ENCODE measurements at regions not wholly inside any gene's neighbourhood (a gene's known extent, or its start where the extent isn't known, plus 50 kb on each side); places are given as distances from the start of the nearest gene placed in this dataset.
A peak's percentile ranks its signal among the peaks of the same experiment; 100 is the strongest.
"Not testable (repeated sequence)": the region's sequence is repeated elsewhere in the genome, so short reads cannot be mapped to it uniquely, and the experiment has no call there.

GRCh38 chr12:127767656-127768055 lies 499.3 kb upstream of the TMEM132C start:
- no peak for DNase-seq

DNA sequence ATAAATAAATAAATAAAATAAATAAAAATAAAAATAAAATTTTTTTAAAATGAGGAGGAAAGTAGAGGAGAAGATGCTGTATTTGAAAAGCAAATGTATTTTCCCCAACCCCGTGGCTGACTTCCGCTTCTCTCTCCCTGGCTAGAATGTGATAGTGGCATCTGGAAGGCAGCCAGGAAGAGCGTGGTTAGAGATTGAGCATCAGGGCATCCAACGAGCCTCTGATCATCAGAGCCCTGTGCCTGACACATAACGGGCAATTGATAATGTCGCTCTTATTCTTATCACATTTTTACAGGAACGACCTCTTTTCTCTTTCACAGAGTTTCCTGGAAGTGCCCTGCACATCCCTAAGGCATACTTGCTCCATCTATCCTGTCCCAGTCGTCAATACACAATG lies 496.9 kb upstream of the TMEM132C start:
- no peak for DNase-seq

- no peak for DNase-seq
Observed at GRCh38 chr12:127771546-127771945, 495.4 kb upstream of the TMEM132C start.

DNA sequence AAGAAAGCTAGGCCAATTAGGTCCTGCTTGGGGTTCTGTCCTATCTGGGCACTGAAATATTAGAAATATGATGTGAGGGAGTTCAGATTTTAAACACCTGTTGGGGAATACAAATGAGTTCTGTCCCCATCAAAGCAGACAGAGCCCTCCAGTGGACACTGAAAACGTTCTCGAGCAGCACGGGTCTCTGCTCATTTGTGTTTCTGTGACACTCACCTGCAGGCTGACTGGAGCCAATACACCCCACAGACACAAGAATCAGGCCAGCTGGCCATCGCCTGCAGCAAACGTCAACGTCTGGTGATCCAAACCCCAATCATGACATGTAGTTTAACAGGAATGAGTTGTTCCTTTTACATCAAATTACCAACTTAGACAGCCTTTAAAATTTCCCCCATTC lies 493.4 kb upstream of the TMEM132C start:
- no peak for DNase-seq

GRCh38 chr12:127774828-127775227 lies 492.1 kb upstream of the TMEM132C start:
- DNase-seq, result no peak

- no peak for DNase-seq
Observed at GRCh38 chr12:127779301-127780045, 487.5 kb upstream of the TMEM132C start.

DNA sequence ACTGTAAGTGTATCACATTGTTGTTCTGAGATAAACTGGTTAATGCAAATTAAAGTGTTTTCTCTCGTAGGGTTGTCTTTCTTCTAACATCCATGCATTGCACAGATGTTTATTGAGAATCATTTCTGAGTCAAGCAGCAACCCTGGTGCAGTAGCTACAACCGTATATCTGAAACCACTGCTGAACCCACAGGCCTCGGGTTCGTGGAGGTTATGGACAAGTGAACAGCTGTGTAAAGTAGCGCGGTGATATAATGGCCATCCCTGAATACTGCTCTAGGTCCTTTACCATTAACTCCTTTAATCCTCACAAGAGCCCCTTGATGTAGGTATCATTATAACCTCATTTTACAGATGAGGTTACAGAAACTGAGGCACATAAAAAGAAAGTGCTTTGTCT lies 486.1 kb upstream of the TMEM132C start:
- DNase-seq, result no peak

DNA sequence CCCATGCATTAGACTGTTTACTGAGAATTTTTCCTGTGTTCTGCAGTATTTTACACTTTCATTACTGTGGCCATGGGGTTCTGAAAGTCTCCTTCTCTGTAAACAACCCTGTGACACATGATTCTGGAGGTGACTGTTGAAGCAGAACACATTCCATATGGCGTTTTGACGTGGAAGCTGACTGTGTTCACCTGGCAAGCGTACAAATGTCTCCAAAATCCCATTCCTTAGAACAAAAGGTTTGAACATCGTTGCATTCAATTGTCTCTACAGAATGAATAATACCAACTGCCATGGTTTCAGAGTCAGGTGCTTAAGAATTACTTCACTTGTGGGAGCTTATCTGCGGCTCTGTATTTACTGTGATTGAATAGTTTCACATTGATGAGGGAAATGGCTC lies 485.6 kb upstream of the TMEM132C start:
- no peak for DNase-seq

- DNase-seq, result peak; percentile 14
Observed at GRCh38 chr12:127785540-127785939, 481.4 kb upstream of the TMEM132C start.

DNA sequence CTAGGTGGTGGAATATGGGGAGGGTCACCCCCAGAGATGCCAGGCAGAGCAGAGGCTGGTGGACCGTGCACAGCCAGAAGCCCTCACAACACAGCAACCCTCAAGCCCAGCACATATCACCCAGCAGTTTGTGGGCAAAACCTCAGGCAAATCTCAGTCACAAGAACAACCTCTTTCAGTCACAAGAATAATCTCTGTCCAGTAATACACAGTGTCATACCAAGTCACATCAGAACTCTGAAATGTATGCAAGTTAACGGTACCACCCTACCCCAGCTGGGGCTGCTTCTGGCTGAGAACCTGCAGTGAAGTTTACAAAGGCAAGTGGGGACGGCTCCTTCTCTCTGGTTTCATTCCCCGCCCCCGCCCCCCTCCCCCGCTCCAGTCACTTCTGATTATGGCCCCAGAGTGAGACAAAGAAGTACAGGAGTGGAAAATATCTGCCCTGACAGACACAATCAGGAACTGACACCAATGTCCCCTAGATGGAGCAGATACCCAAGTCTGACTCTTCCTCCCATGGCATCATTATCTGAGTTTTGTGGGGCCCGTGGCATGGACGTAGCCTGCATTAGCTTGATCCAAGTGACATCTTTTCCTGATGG lies 480.9 kb upstream of the TMEM132C start:
- DNase-seq, result no peak

- no peak for DNase-seq
Observed at GRCh38 chr12:127787544-127787943, 479.4 kb upstream of the TMEM132C start.

- no peak for DNase-seq
Observed at GRCh38 chr12:127790376-127790775, 476.6 kb upstream of the TMEM132C start.

DNA sequence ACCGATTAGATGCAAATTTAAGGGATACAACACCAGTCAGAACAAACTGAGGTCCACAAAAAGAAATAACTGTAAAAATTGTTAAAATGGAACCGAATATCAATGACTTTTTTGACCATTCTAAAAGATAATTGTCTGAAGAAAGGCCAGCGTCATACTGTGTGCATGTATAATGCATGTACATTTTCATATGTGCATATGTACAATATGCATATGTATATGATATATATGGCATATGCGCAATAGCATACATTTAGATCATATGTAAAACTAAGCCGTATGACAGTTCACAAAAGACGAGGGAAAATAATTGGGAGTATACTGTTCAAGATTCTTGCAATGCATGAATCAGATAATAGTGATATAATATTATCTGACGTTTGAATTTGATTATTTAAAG lies 475.8 kb upstream of the TMEM132C start:
- no peak for DNase-seq

DNA sequence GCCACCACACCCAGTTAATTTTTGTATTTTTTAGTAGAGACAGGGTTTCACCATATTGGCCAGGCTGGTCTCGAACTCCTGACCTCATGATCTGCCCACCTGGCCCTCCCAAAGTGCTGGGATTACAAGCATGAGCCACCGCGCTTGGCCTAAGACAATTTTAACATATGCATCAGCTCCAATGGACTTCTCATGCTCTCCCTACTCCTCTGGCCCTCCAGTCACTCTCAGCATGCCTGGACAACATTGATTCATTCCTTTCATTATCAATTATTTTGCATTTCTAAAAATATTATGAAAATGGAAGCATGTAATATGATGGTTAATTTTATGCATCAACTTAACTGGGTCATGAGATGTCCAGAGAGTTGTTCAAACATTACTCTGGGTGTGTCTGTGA lies 469.1 kb upstream of the TMEM132C start:
- no peak for DNase-seq

DNA sequence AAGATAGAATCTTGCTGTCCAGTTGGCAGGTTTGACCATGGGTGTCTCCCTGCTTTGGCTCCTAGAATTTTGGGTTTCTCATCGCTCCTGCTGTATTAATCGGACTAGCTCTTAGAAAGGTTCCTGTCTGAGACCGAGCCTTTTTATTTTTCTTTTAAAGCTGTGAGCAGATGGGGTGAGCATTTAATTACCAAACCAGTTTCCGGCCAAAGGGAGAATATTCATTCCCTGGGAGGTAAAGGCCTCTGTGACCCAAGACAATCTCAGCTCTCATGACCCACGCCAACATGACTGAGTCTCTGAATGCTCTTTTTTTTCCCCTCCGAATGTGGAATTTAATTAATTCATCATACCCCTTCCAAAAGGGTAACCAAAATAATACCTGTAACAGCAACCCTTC lies 464.7 kb upstream of the TMEM132C start:
- DNase-seq, result no peak

DNA sequence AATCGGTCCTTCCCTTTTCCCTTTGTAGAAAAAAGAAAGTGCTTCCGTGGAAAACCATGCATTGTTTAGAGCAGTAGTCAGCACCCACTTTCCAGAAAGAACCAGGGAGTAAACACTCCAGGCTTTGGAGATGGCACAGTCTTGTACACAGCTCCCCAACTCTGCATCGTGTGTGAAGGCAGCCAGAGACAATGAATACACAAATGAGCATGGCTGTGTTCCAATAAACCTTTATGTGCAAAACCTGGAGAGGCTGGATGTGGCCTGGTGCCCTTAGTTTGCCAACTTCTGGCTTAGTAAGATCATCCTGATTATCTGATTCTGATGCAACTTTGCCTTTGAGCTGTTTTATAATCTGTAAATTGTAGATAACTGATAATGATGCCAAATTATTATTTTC lies 463.4 kb upstream of the TMEM132C start:
- DNase-seq, result no peak

DNA sequence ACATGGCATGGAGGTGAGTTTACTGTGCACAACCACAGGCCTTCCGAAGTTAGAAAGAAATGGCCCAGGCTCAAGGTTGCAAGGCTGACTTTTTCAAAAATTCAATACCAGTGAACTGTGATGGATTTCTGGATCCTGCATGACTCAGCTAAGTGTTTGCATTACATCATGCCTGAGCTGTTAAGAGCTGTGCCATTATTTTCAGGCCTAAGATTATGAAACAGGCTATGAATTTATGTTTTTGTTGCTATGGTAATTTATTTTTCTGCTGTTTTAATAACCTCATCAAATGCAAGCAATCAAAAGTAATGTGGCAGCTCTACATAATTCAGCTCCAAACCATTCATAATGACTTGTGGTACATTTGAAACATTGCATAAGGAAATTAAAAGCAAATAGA lies 457.7 kb upstream of the TMEM132C start:
- no peak for DNase-seq

GRCh38 chr12:127810041-127810440 lies 456.9 kb upstream of the TMEM132C start:
- peak; percentile 26 for DNase-seq

GRCh38 chr12:127810459-127810858 lies 456.5 kb upstream of the TMEM132C start:
- not testable (repeated sequence) for DNase-seq

- DNase-seq, result peak; percentile 37
Observed at GRCh38 chr12:127811988-127812387, 455.0 kb upstream of the TMEM132C start.

GRCh38 chr12:127813147-127813546 lies 453.8 kb upstream of the TMEM132C start:
- no peak for DNase-seq

- DNase-seq, result no peak
Observed at GRCh38 chr12:127819056-127819455, 447.9 kb upstream of the TMEM132C start.

- no peak for DNase-seq
Observed at GRCh38 chr12:127820271-127820670, 446.7 kb upstream of the TMEM132C start.

GRCh38 chr12:127820846-127821245 lies 446.1 kb upstream of the TMEM132C start:
- DNase-seq, result no peak

Data from GOT3 (cell line).